ENCODE measurements at regions not wholly inside any gene's neighbourhood (a gene's known extent, or its start where the extent isn't known, plus 50 kb on each side); places are given as distances from the start of the nearest gene placed in this dataset.

GRCh38 chr17:5931616-5932015, 138.6 kb upstream of the WSCD1 start:
- no peaks in the 10 kb centered on the region for H3K27me3 ChIP-seq (ENCODE audit: insufficient read depth, poor library complexity, severe bottlenecking)
- DNase-seq (ENCODE audit: low read depth in 1 of 2, low spot score in 1 of 2), result no peak
- TF ChIP-seq CTCF (IDR thresholded peaks at IDR 0.05; ENCODE audit: insufficient read depth, low read length), result no peak
- TF ChIP-seq GABPA (IDR thresholded peaks at IDR 0.05; ENCODE audit: low read depth), result no peak
- no peak for TF ChIP-seq REST (IDR thresholded peaks at IDR 0.05; ENCODE audit: insufficient replicate concordance, low read depth)
- no peak for TF ChIP-seq POLR2AphosphoS5 (IDR thresholded peaks at IDR 0.05; ENCODE audit: low read depth)
- no peak for TF ChIP-seq SPI1 (IDR thresholded peaks at IDR 0.05; ENCODE audit: borderline replicate concordance, low read depth)
- no peak overlapping the region for H3K27ac ChIP-seq (replicated peaks)
- H3K4me3 ChIP-seq (replicated peaks; ENCODE audit: insufficient read depth, low read length), result no peak overlapping the region

GRCh38 chr17:5933430-5933829, 136.7 kb upstream of the WSCD1 start:
- Histone ChIP-seq H3K27ac (replicated peaks) (no peak overlapping the region), H3K4me3 (replicated peaks; ENCODE audit: insufficient read depth, low read length) (no peak overlapping the region), H3K27me3 (ENCODE audit: insufficient read depth, poor library complexity, severe bottlenecking) (no peaks in the 10 kb centered on the region)
- DNase-seq (ENCODE audit: low read depth in 1 of 2, low spot score in 1 of 2), result no peak
- TF ChIP-seq CTCF (IDR thresholded peaks at IDR 0.05; ENCODE audit: insufficient read depth, low read length), result no peak
- TF ChIP-seq POLR2AphosphoS5 (IDR thresholded peaks at IDR 0.05; ENCODE audit: low read depth), result no peak
- TF ChIP-seq REST (IDR thresholded peaks at IDR 0.05; ENCODE audit: insufficient replicate concordance, low read depth), result no peak
- no peak for TF ChIP-seq SPI1 (IDR thresholded peaks at IDR 0.05; ENCODE audit: borderline replicate concordance, low read depth)
- no peak for TF ChIP-seq GABPA (IDR thresholded peaks at IDR 0.05; ENCODE audit: low read depth)

GRCh38 chr17:5941258-5941657, 128.9 kb upstream of the WSCD1 start:
- TF ChIP-seq POLR2AphosphoS5 (IDR thresholded peaks at IDR 0.05; ENCODE audit: low read depth) (no peak), GABPA (IDR thresholded peaks at IDR 0.05; ENCODE audit: low read depth) (no peak), CTCF (IDR thresholded peaks at IDR 0.05; ENCODE audit: insufficient read depth, low read length) (no peak), REST (IDR thresholded peaks at IDR 0.05; ENCODE audit: insufficient replicate concordance, low read depth) (no peak), SPI1 (IDR thresholded peaks at IDR 0.05; ENCODE audit: borderline replicate concordance, low read depth) (no peak)
- no peak overlapping the region for H3K27ac ChIP-seq (replicated peaks)
- no peak for DNase-seq (ENCODE audit: low read depth in 1 of 2, low spot score in 1 of 2)
- H3K4me3 ChIP-seq (replicated peaks; ENCODE audit: insufficient read depth, low read length), result no peak overlapping the region
- no peaks in the 10 kb centered on the region for H3K27me3 ChIP-seq (ENCODE audit: insufficient read depth, poor library complexity, severe bottlenecking)

Data from HL-60 (cell line).